AG04450 (cell line): ENCODE measurements at regions not wholly inside any gene's neighbourhood (a gene's known extent, or its start where the extent isn't known, plus 50 kb on each side); places are given as distances from the start of the nearest gene placed in this dataset.

ENCODE experiments used
- CTCF ChIA-PET: fragments of 300-600, 350-600 bp; formaldehyde crosslinking; extraction: SDS; loops from one replicate; lab custom pipeline; 2022; ENCODE audit warnings: antibody characterized with exemption, inconsistent platforms; lab: Charles Lee
- POLR2A ChIA-PET: fragments of 350-600 bp; formaldehyde crosslinking; extraction: SDS; loops from one replicate; lab custom pipeline; 2021; ENCODE audit warnings: antibody characterized with exemption, inconsistent platforms; lab: Yijun Ruan, JAX
- DNase-seq: peaks from one replicate; pipeline ENCODE4 v3.0.0-alpha.2; 2011; ENCODE audit warnings: low read depth, low spot score
- H3K27ac ChIP-seq: one replicate; pipeline ENCODE4 v1.5.1; 2012; ENCODE audit warnings: low read depth, low read length, control low read depth
- H3K27me3 ChIP-seq: one replicate; pipeline ENCODE4 v1.6.0; 2012; ENCODE audit warnings: low read length; ENCODE audit not compliant: control insufficient read depth, insufficient read depth
- H3K4me3 ChIP-seq: 2 replicates; pipeline ENCODE4 v1.5.1; 2011; ENCODE audit warnings: mild to moderate bottlenecking, low read depth, low read length, control low read depth
- H3K9me3 ChIP-seq: 2 replicates; pipeline ENCODE4 v1.5.1; 2012; ENCODE audit warnings: low read length; ENCODE audit not compliant: control insufficient read depth, insufficient read depth
- TF ChIP-seq, protein P1 (sequence below): IDR thresholded peaks from 2 replicates; pipeline ENCODE4 v1.5.1; 2011; ENCODE audit warnings: low read depth, low read length, control low read depth, inconsistent platforms

DNA sequence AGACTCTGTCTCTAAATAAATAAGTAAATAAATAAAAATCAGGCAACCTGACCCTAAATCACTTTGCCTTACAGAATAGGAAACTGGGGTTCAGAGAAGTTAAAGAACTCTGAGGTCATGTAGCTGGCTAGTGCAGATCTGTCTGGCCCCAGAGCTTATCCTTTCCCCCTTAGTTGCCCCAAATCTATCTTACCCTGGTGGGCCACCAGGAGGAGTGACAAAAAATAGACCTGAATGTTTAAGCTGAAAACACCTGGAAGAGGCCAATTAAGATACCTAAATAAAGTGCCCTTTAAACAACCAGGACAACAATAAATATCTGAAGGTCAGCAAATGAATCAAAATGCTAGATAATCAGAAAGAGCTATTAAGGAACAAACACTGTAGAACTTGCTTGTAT lies 59.7 kb downstream of the TEX35 start:
- no peak overlapping the region for H3K4me3 ChIP-seq
- no peaks in the 10 kb centered on the region for H3K9me3 ChIP-seq
- no peaks in the 10 kb centered on the region for H3K27me3 ChIP-seq
- TF ChIP-seq, protein P1, sequence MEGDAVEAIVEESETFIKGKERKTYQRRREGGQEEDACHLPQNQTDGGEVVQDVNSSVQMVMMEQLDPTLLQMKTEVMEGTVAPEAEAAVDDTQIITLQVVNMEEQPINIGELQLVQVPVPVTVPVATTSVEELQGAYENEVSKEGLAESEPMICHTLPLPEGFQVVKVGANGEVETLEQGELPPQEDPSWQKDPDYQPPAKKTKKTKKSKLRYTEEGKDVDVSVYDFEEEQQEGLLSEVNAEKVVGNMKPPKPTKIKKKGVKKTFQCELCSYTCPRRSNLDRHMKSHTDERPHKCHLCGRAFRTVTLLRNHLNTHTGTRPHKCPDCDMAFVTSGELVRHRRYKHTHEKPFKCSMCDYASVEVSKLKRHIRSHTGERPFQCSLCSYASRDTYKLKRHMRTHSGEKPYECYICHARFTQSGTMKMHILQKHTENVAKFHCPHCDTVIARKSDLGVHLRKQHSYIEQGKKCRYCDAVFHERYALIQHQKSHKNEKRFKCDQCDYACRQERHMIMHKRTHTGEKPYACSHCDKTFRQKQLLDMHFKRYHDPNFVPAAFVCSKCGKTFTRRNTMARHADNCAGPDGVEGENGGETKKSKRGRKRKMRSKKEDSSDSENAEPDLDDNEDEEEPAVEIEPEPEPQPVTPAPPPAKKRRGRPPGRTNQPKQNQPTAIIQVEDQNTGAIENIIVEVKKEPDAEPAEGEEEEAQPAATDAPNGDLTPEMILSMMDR: no peak
- DNase-seq: no peak
- CTCF ChIA-PET: interaction anchor here (0.6 to 1.4 kb wide), 2 partner anchors 66 to 430 kb away, joined by 3 read pairs; no protein-coding TSS in a partner anchor
- POLR2A ChIA-PET: no interaction called here
- H3K27ac ChIP-seq: no peak overlapping the region

- no peak for DNase-seq
- Histone ChIP-seq H3K4me3 (no peak overlapping the region), H3K27ac (no peak overlapping the region), H3K27me3 (no peaks in the 10 kb centered on the region), H3K9me3 (no peaks in the 10 kb centered on the region)
- CTCF ChIA-PET: no interaction called here
- POLR2A ChIA-PET: no interaction called here
- TF ChIP-seq, protein P1: no peak
Measured at GRCh38 chr1:178573330-178573729, 60.4 kb downstream of the TEX35 start.

DNA sequence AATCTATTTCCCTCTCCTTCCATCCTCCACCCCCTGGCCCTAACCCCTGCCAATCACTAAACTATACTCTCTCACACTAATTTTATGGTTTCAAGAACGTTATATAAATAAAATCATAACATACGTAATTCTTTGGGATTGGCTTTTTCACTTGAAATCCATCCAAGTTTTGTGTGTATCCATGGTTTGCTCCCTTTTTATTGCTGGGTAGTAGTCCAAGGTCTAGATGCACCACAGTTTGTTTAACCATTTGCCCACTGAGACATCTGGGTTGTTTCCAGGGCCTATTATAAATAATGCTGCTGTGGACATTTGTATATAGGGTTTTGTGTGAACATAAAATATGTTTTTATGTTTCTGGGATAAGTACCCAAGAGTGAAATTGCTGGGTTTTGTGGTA lies 61.4 kb downstream of the TEX35 start:
- CTCF ChIA-PET: no interaction called here
- no peaks in the 10 kb centered on the region for H3K27me3 ChIP-seq
- DNase-seq: no peak

GRCh38 chr1:178575611-178576361 lies 62.9 kb downstream of the TEX35 start:
- no peaks in the 10 kb centered on the region for H3K9me3 ChIP-seq
- no peak overlapping the region for H3K4me3 ChIP-seq
- TF ChIP-seq, protein P1: no peak
- POLR2A ChIA-PET: interaction anchor here (1.0 kb wide), 1 partner anchor 32 kb away, joined by 4 read pairs; no protein-coding TSS in a partner anchor
- no peaks in the 10 kb centered on the region for H3K27me3 ChIP-seq
- H3K27ac ChIP-seq: no peak overlapping the region
- CTCF ChIA-PET: interaction anchor here (0.8 to 1.1 kb wide), 2 partner anchors 33 to 428 kb away, joined by 3 read pairs; no protein-coding TSS in a partner anchor
- DNase-seq: no peak

More for the DNA sequence above, 61.4 kb downstream of the TEX35 start:
- H3K4me3 ChIP-seq: no peak overlapping the region
- no peaks in the 10 kb centered on the region for H3K9me3 ChIP-seq
- H3K27ac ChIP-seq: no peak overlapping the region
- POLR2A ChIA-PET: interaction anchor here (0.5 kb wide), 1 partner anchor 120 kb away, joined by 4 read pairs; no protein-coding TSS in a partner anchor
- TF ChIP-seq, protein P1: no peak

GRCh38 chr1:178576841-178577240 lies 63.9 kb downstream of the TEX35 start:
- Histone ChIP-seq H3K27ac (no peak overlapping the region), H3K27me3 (no peaks in the 10 kb centered on the region), H3K4me3 (no peak overlapping the region), H3K9me3 (no peaks in the 10 kb centered on the region)
- ChIA-PET CTCF (interaction anchor here (1.1 kb wide), 1 partner anchor 427 kb away, joined by 3 read pairs; no protein-coding TSS in a partner anchor), POLR2A (no interaction called here)
- DNase-seq: no peak
- TF ChIP-seq, protein P1: no peak
